Common myeloid progenitor, CD34-positive (primary cell): ENCODE measurements at regions not wholly inside any gene's neighbourhood (a gene's known extent, or its start where the extent isn't known, plus 50 kb on each side); places are given as distances from the start of the nearest gene placed in this dataset.

ENCODE experiments used
- CTCF ChIA-PET: fragments of 350-600 bp; sonication (Branson Sonifier 250); formaldehyde crosslinking; loops from one replicate; lab custom pipeline; 2021; ENCODE audit warnings: antibody characterized with exemption; lab: Charles Lee
- POLR2A ChIA-PET: fragments of 350-600 bp; sonication (Branson Sonifier 250); formaldehyde crosslinking; loops from one replicate; lab custom pipeline; 2021; ENCODE audit warnings: antibody characterized with exemption; lab: Charles Lee
- DNase-seq, 3 donors: peaks; one replicate each; pipeline versions ENCODE4 v3.0.0 to v3.0.0-alpha.2; 2013
- H3K27ac ChIP-seq, 2 experiments: 1 replicate in 1 of 2; 2 replicates in 1 of 2; pipeline ENCODE4 v1.7.0; 2013; ENCODE audit warnings: inconsistent platforms in 2 of 2, low read length in 2 of 2, mild to moderate bottlenecking in 2 of 2, low read depth in 1 of 2, moderate library complexity in 1 of 2; ENCODE audit not compliant: severe bottlenecking in 2 of 2, insufficient read depth in 1 of 2, poor library complexity in 1 of 2
- H3K27me3 ChIP-seq, 5 experiments: replicated peaks in 2 of 5; 1 replicate in 3 of 5; 2 replicates in 2 of 5; pipeline versions ENCODE4 v1.6.1 to v1.7.0; 2013; ENCODE audit warnings: low read length in 4 of 5, mild to moderate bottlenecking in 2 of 5, moderate library complexity in 2 of 5, inconsistent platforms in 1 of 5; ENCODE audit not compliant: insufficient read depth in 5 of 5, control insufficient read depth in 4 of 5
- H3K36me3 ChIP-seq, 4 experiments: 1 replicate in 2 of 4; 2 replicates in 2 of 4; pipeline versions ENCODE4 v1.6.1 to v1.7.0; 2013; ENCODE audit warnings: low read length in 3 of 4, control low read depth in 1 of 4, mild to moderate bottlenecking in 1 of 4; ENCODE audit not compliant: control insufficient read depth in 4 of 4, insufficient read depth in 4 of 4
- H3K4me1 ChIP-seq, 4 experiments: 1 replicate in 3 of 4; 2 replicates in 1 of 4; pipeline versions ENCODE4 v1.6.1 to v1.7.1; 2013; ENCODE audit warnings: low read length in 3 of 4, mild to moderate bottlenecking in 3 of 4, control low read depth in 1 of 4, inconsistent platforms in 1 of 4, moderate library complexity in 1 of 4; ENCODE audit not compliant: control insufficient read depth in 4 of 4, insufficient read depth in 4 of 4; ENCODE audit errors: control extremely low read depth in 1 of 4
- H3K4me3 ChIP-seq, 7 experiments: 1 replicate in 4 of 7; 2 replicates in 3 of 7; pipeline versions ENCODE4 v1.5.1 to v1.7.0; 2013; ENCODE audit warnings: mild to moderate bottlenecking in 7 of 7, low read length in 6 of 7, moderate library complexity in 6 of 7, inconsistent platforms in 2 of 7, low read depth in 2 of 7, control low read depth in 1 of 7; ENCODE audit not compliant: insufficient read depth in 4 of 7, control insufficient read depth in 1 of 7; ENCODE audit errors: extremely low read depth in 1 of 7
- H3K9me3 ChIP-seq, 5 experiments: 1 replicate in 4 of 5; 2 replicates in 1 of 5; pipeline versions ENCODE4 v1.6.1 to v1.7.1; 2013; ENCODE audit warnings: low read length in 4 of 5, mild to moderate bottlenecking in 2 of 5, inconsistent platforms in 1 of 5, low read depth in 1 of 5, moderate library complexity in 1 of 5; ENCODE audit not compliant: control insufficient read depth in 4 of 5, insufficient read depth in 2 of 5; ENCODE audit errors: control extremely low read depth in 1 of 5
- WGBS: methylation state at CpG from one replicate; pipeline ENCODE4 v1.1.5; 2013; ENCODE audit not compliant: insufficient coverage; 5-methylcytosine and 5-hydroxymethylcytosine counted together

DNA sequence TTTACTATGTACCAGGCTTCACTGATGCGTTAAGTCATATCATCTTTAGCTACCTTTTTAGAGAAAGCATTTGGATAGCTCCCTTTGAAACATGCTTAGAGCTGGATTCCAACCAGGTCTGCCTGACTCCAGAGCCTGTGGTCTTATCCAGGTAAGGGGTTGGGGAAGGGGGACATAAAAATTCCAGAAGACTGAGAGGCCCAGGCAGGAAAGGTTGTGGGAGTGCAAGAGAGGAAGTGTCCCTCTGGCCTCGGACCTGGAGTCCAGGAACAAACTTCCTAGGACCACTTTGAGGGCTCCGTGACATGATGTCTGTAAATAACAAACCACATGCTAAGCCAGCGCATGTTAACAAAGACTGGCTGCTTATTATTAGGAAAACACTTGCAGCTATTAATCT lies 163.0 kb upstream of the KCNG1 start:
- Histone ChIP-seq H3K27me3 (peaks cover 0 to 19% (median 4%) of the 10 kb centered on the region in 5 experiments), H3K27ac (no peak overlapping the region), H3K9me3 (no peaks in the 10 kb centered on the region), H3K4me1 (no peaks in the 10 kb centered on the region), H3K36me3 (no peaks in the 10 kb centered on the region), H3K4me3 (no peak overlapping the region)
- ChIA-PET POLR2A (no interaction called here), CTCF (interaction anchor here (1.2 kb wide), 1 partner anchor 9 kb away, joined by 4 read pairs; no protein-coding TSS in a partner anchor)
- 77% methylated on average over 4 of the region's 4 CpGs for WGBS
- no peak for DNase-seq

DNA sequence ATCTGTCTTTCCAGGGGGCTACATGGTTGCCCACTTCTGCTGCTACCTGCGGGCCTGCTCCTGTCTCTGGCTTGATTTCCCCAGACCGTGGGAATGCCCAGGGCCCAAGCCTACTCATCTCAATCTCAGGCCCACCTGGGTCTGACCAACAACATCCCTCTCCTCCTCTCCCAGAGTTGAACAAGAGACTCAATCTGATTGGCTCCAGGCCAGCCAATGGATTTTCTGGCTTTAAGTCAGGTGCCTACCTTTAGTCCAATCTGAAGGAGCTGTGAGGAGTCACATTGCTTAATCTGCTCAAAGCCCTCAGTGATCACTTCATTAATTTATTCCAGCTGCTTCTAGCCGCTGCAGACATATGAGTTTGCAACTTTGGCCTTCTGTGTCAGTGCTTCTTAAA lies 162.4 kb upstream of the KCNG1 start:
- H3K9me3 ChIP-seq, result no peaks in the 10 kb centered on the region
- H3K27me3 ChIP-seq, result peaks cover 0 to 19% (median 4%) of the 10 kb centered on the region in 5 experiments
- DNase-seq, result no peak
- ChIA-PET CTCF (interaction anchor here (1.2 kb wide), 1 partner anchor 8 kb away, joined by 4 read pairs; no protein-coding TSS in a partner anchor), POLR2A (no interaction called here)
- H3K4me3 ChIP-seq, result no peak overlapping the region
- H3K4me1 ChIP-seq, result no peaks in the 10 kb centered on the region
- no peaks in the 10 kb centered on the region for H3K36me3 ChIP-seq
- H3K27ac ChIP-seq, result no peak overlapping the region
- WGBS, result 100% methylated on average over 2 of the region's 3 CpGs

DNA sequence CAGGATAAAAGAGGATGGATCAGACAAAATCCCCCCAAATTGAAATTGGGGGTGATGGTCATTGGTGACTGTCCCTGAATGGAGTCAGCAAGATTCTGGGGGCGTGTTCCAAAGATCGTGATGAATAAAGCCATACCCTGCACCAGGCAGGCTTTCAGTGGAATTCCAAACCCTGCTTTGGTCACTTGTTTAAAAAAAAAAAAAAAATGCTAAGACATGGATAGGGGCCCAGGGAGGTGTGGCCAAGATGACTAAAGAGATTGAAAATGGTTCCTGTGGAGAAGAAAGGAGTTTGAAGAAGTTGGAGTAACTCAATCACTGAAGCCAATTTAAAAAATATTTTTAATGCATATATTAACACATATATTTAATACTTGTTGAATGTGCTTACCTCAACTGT lies 161.4 kb upstream of the KCNG1 start:
- H3K27ac ChIP-seq, result no peak overlapping the region
- WGBS, result 100% methylated on average over 2 of the region's 2 CpGs
- H3K36me3 ChIP-seq, result no peaks in the 10 kb centered on the region
- no peaks in the 10 kb centered on the region for H3K9me3 ChIP-seq
- H3K4me1 ChIP-seq, result no peaks in the 10 kb centered on the region
- DNase-seq, result no peak
- peaks cover under 1 to 21% (median 4%) of the 10 kb centered on the region in 5 experiments for H3K27me3 ChIP-seq
- H3K4me3 ChIP-seq, result no peak overlapping the region
- ChIA-PET CTCF (no interaction called here), POLR2A (no interaction called here)

DNA sequence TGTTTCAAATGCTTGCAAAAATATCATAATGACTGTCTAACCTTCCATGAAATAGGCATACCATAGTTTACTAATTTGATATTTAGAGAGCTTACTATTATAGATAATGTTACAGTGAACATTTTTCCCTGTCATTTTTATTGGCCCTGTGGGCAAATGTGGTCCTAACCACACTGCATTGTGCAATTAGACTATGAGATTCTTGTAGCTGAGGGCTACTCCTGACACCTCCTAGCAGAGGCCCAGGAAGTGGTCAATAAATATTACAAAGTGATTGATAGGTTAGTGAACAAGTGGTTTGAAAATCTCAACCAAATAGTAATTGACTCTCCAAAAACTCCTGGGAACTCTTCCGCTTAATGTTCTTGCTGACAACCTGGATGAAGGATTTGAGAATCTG lies 160.5 kb upstream of the KCNG1 start:
- H3K4me1 ChIP-seq, result no peaks in the 10 kb centered on the region
- H3K27me3 ChIP-seq, result peaks cover 2 to 26% (median 4%) of the 10 kb centered on the region in 5 experiments
- H3K27ac ChIP-seq, result no peak overlapping the region
- no peak for DNase-seq
- no peaks in the 10 kb centered on the region for H3K36me3 ChIP-seq
- ChIA-PET CTCF (no interaction called here), POLR2A (no interaction called here)
- no peak overlapping the region for H3K4me3 ChIP-seq
- H3K9me3 ChIP-seq, result no peaks in the 10 kb centered on the region
- 100% methylated on average over 1 of the region's 1 CpG for WGBS

DNA sequence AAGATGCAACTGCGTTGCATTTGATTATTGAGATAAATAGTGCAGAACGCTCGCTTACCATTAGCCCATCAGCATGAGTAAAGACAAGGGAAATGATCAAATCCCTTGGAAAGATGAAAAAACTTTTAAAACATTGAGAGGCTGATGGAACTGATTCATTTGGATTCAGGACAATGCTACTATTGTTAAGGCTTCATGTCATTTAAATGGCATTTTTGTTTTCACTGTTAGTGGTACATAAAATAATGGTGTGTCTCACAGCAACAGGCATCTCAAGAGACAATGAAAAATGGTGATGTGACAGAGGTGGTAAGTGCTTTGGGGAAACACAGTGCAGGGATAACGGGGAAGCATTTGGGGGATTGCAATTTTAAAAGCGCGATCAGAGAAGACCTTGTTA lies 159.7 kb upstream of the KCNG1 start:
- CTCF ChIA-PET, result no interaction called here
- H3K4me1 ChIP-seq, result no peaks in the 10 kb centered on the region
- 86% methylated on average over 6 of the region's 6 CpGs for WGBS
- no peaks in the 10 kb centered on the region for H3K36me3 ChIP-seq
- no peak for DNase-seq
- H3K9me3 ChIP-seq, result no peaks in the 10 kb centered on the region
- no peak overlapping the region for H3K4me3 ChIP-seq
- POLR2A ChIA-PET, result no interaction called here
- H3K27me3 ChIP-seq, result peaks cover 2 to 26% (median 4%) of the 10 kb centered on the region in 5 experiments
- H3K27ac ChIP-seq, result no peak overlapping the region

DNA sequence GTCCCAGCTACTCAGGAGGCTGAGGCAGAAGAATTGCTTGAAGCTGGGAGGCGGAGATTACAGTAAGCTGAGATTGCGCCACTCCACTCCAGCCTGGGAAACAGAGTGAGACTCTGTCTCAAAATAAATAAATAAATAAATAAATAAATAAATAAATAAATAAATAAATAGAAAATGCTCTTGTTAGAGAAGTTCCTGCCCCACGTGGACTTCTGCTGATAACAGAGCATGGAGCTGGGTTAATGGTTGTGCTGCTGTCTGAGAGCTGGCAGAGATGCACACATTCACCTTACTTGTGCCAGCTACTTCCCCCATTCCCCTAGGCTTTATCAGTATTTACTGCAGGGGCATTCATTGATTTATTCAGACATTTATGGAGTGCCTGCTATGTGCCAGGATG lies 155.2 kb upstream of the KCNG1 start:
- H3K4me1 ChIP-seq, result no peaks in the 10 kb centered on the region
- no peaks in the 10 kb centered on the region for H3K9me3 ChIP-seq
- no peak for DNase-seq
- CTCF ChIA-PET, result interaction anchor here (1.3 kb wide), 1 partner anchor 9 kb away, joined by 3 read pairs; no protein-coding TSS in a partner anchor
- POLR2A ChIA-PET, result no interaction called here
- peaks cover 0 to 19% (median 3%) of the 10 kb centered on the region in 5 experiments for H3K27me3 ChIP-seq
- no peak overlapping the region for H3K4me3 ChIP-seq
- H3K27ac ChIP-seq, result no peak overlapping the region
- H3K36me3 ChIP-seq, result no peaks in the 10 kb centered on the region
- 100% methylated on average over 1 of the region's 3 CpGs for WGBS

DNA sequence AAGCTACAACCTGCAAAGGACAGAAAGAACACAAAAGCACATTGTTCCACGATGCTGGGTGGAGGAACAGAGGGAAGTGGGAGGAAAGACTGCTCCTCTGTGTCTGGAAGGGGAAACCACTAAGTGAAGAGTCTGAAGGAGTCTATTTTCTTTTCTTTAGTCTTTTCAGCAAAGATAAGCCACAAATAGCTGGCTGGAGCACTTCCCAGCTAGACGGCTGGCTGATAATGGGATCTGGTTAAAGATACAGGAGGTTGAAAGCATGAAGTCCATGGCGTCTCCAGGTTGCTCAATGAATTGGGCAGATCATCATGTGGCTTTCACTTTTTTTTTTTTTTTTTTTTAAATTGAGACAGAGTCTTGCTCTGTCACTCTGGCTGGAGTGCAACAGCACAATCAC lies 154.0 kb upstream of the KCNG1 start:
- DNase-seq, result no peak
- H3K36me3 ChIP-seq, result no peaks in the 10 kb centered on the region
- CTCF ChIA-PET, result interaction anchor here (0.7 kb wide), 1 partner anchor 9 kb away, joined by 4 read pairs; no protein-coding TSS in a partner anchor
- H3K4me1 ChIP-seq, result no peaks in the 10 kb centered on the region
- no peak overlapping the region for H3K27ac ChIP-seq
- POLR2A ChIA-PET, result no interaction called here
- peaks cover 0 to 19% (median 3%) of the 10 kb centered on the region in 5 experiments for H3K27me3 ChIP-seq
- 36% methylated on average over 2 of the region's 3 CpGs for WGBS
- H3K9me3 ChIP-seq, result no peaks in the 10 kb centered on the region
- H3K4me3 ChIP-seq, result no peak overlapping the region
